HEK293 (cell line): ENCODE measurements at regions not wholly inside any gene's neighbourhood (a gene's known extent, or its start where the extent isn't known, plus 50 kb on each side); places are given as distances from the start of the nearest gene placed in this dataset.

Source experiments
- CTCF ChIA-PET: fragments of 350-600 bp; formaldehyde crosslinking; extraction: SDS; loops from one replicate; lab custom pipeline; 2021; ENCODE audit warnings: antibody characterized with exemption; lab: Yijun Ruan, JAX
- POLR2A ChIA-PET: fragments of 300-600 bp; formaldehyde crosslinking; extraction: SDS; loops from one replicate; lab custom pipeline; 2020; ENCODE audit warnings: antibody characterized with exemption, inconsistent platforms; lab: Yijun Ruan, JAX
- H3K27ac ChIP-seq: fragments of 200-500 bp; sonication (Bioruptor generic); 2 replicates; pipeline ENCODE4 v1.5.1; 2014; ENCODE audit warnings: low read depth, low read length, control low read depth, inconsistent platforms; ENCODE audit errors: extremely low read depth
- H3K36me3 ChIP-seq, 2 experiments: fragments of 200-500 bp in 1 of 2; sonication (Bioruptor generic) in 1 of 2; 1 replicate in 1 of 2; 2 replicates in 1 of 2; pipeline ENCODE4 v1.5.1; 2014 to 2017; ENCODE audit warnings: inconsistent platforms in 2 of 2, low read length in 2 of 2; ENCODE audit not compliant: control insufficient read depth in 2 of 2, insufficient read depth in 1 of 2
- H3K4me1 ChIP-seq: fragments of 200-500 bp; sonication (Bioruptor generic); 2 replicates; pipeline ENCODE4 v1.5.1; 2014; ENCODE audit warnings: mild to moderate bottlenecking, low read length, inconsistent platforms; ENCODE audit not compliant: control insufficient read depth, insufficient read depth
- H3K4me3 ChIP-seq: 2 replicates; pipeline ENCODE4 v1.5.1; 2011; ENCODE audit warnings: low read depth, mild to moderate bottlenecking, control low read depth, low read length, moderate library complexity
- H3K9me3 ChIP-seq: fragments of 200-500 bp; sonication (Bioruptor generic); 2 replicates; pipeline ENCODE4 v1.5.1; 2014; ENCODE audit warnings: low read depth, low read length, inconsistent platforms; ENCODE audit not compliant: control insufficient read depth, insufficient read depth
- GLI4 ChIP-seq: fragments of 450-650 bp; formaldehyde crosslinking; IDR thresholded peaks from 2 replicates; pipeline ENCODE4 v1.5.1; 2016; ENCODE audit warnings: missing biosample characterization, missing genetic modification characterization
- GLIS1 ChIP-seq: fragments of 450-650 bp; formaldehyde crosslinking; IDR thresholded peaks from 2 replicates; pipeline ENCODE4 v1.5.1; 2016; ENCODE audit warnings: missing biosample characterization, missing genetic modification characterization
- HOXA7 ChIP-seq: sonication (generic); formaldehyde crosslinking; IDR thresholded peaks from 2 replicates; pipeline ENCODE4 v1.8.1; 2022; ENCODE audit warnings: missing genetic modification reagents, borderline replicate concordance
- OSR2 ChIP-seq: fragments of 450-650 bp; formaldehyde crosslinking; IDR thresholded peaks from 2 replicates; pipeline ENCODE4 v1.5.1; 2016; ENCODE audit warnings: missing biosample characterization, missing genetic modification characterization
- RBAK ChIP-seq: fragments of 450-650 bp; formaldehyde crosslinking; IDR thresholded peaks from 2 replicates; pipeline ENCODE4 v1.5.1; 2016; ENCODE audit warnings: missing biosample characterization, missing genetic modification characterization
- REPIN1 ChIP-seq: fragments of 450-650 bp; formaldehyde crosslinking; IDR thresholded peaks from 2 replicates; pipeline ENCODE4 v1.5.1; 2017; ENCODE audit warnings: missing biosample characterization, missing genetic modification characterization, low read depth
- SETDB1 ChIP-seq: IDR thresholded peaks from one replicate; pipeline ENCODE4 v1.6.1; 2017; ENCODE audit warnings: mild to moderate bottlenecking, low read length, moderate library complexity, mixed read lengths; ENCODE audit not compliant: insufficient read length
- SP7 ChIP-seq: fragments of 450-650 bp; formaldehyde crosslinking; IDR thresholded peaks from 2 replicates; pipeline ENCODE4 v1.5.1; 2016; ENCODE audit warnings: missing biosample characterization, missing genetic modification characterization
- ZBTB7A ChIP-seq: fragments of 450-650 bp; formaldehyde crosslinking; IDR thresholded peaks from 2 replicates; pipeline ENCODE4 v1.5.1; 2016; ENCODE audit warnings: low read depth, missing biosample characterization, missing genetic modification characterization
- ZFHX2 ChIP-seq: fragments of 450-650 bp; formaldehyde crosslinking; conservative IDR thresholded peaks from 2 replicates; pipeline ENCODE4 v1.5.1; 2016; ENCODE audit warnings: missing biosample characterization, missing genetic modification characterization
- ZFP41 ChIP-seq: fragments of 450-650 bp; formaldehyde crosslinking; IDR thresholded peaks from 2 replicates; pipeline ENCODE4 v1.5.1; 2016; ENCODE audit warnings: missing biosample characterization, missing genetic modification characterization, borderline replicate concordance
- ZNF140 ChIP-seq: fragments of 450-650 bp; formaldehyde crosslinking; IDR thresholded peaks from 2 replicates; pipeline ENCODE4 v1.5.1; 2016; ENCODE audit warnings: missing biosample characterization, missing genetic modification characterization
- ZNF157 ChIP-seq: fragments of 450-650 bp; formaldehyde crosslinking; IDR thresholded peaks from 2 replicates; pipeline ENCODE4 v1.5.1; 2016; ENCODE audit warnings: missing biosample characterization, missing genetic modification characterization
- ZNF24 ChIP-seq: fragments of 450-650 bp; formaldehyde crosslinking; IDR thresholded peaks from 2 replicates; pipeline ENCODE4 v1.5.1; 2016; ENCODE audit warnings: missing biosample characterization, missing genetic modification characterization
- ZNF335 ChIP-seq: fragments of 450-650 bp; formaldehyde crosslinking; conservative IDR thresholded peaks from 2 replicates; pipeline ENCODE4 v1.5.1; 2016; ENCODE audit warnings: missing biosample characterization, missing genetic modification characterization
- ZNF366 ChIP-seq: fragments of 450-650 bp; formaldehyde crosslinking; conservative IDR thresholded peaks from 2 replicates; pipeline ENCODE4 v1.5.1; 2016; ENCODE audit warnings: missing biosample characterization, missing genetic modification characterization
- ZNF37A ChIP-seq: fragments of 450-650 bp; IDR thresholded peaks from 2 replicates; pipeline ENCODE4 v1.5.1; 2018; ENCODE audit warnings: missing biosample characterization, missing genetic modification characterization
- ZNF391 ChIP-seq: fragments of 450-650 bp; formaldehyde crosslinking; IDR thresholded peaks from 2 replicates; pipeline ENCODE4 v1.5.1; 2016; ENCODE audit warnings: low read depth, missing biosample characterization, missing genetic modification characterization, borderline replicate concordance
- ZNF404 ChIP-seq: fragments of 450-650 bp; formaldehyde crosslinking; IDR thresholded peaks from 2 replicates; pipeline ENCODE4 v1.5.1; 2017; ENCODE audit warnings: missing biosample characterization, missing genetic modification characterization
- ZNF501 ChIP-seq: fragments of 450-650 bp; formaldehyde crosslinking; IDR thresholded peaks from 2 replicates; pipeline ENCODE4 v1.5.1; 2016; ENCODE audit warnings: missing biosample characterization, missing genetic modification characterization
- ZNF555 ChIP-seq: fragments of 450-650 bp; formaldehyde crosslinking; conservative IDR thresholded peaks from 2 replicates; pipeline ENCODE4 v1.5.1; 2017; ENCODE audit warnings: missing biosample characterization, mild to moderate bottlenecking, missing genetic modification characterization, inconsistent platforms
- ZNF560 ChIP-seq: fragments of 450-650 bp; formaldehyde crosslinking; IDR thresholded peaks from 2 replicates; pipeline ENCODE4 v1.5.1; 2017; ENCODE audit warnings: missing biosample characterization, missing genetic modification characterization, borderline replicate concordance
- ZNF610 ChIP-seq: fragments of 450-650 bp; formaldehyde crosslinking; IDR thresholded peaks from 2 replicates; pipeline ENCODE4 v1.5.1; 2016; ENCODE audit warnings: missing biosample characterization, missing genetic modification characterization, borderline replicate concordance
- ZNF626 ChIP-seq: fragments of 450-650 bp; sonication (Bioruptor Pico); formaldehyde crosslinking; IDR thresholded peaks from 2 replicates; pipeline ENCODE4 v1.5.1; 2018; ENCODE audit warnings: missing biosample characterization, missing genetic modification characterization, inconsistent platforms
- ZNF658 ChIP-seq: fragments of 450-650 bp; formaldehyde crosslinking; IDR thresholded peaks from 2 replicates; pipeline ENCODE4; 2016; ENCODE audit warnings: missing biosample characterization, missing genetic modification characterization
- ZNF707 ChIP-seq: fragments of 450-650 bp; formaldehyde crosslinking; IDR thresholded peaks from 2 replicates; pipeline ENCODE4 v1.5.1; 2016; ENCODE audit warnings: missing biosample characterization, missing genetic modification characterization
- ZNF785 ChIP-seq: fragments of 450-650 bp; formaldehyde crosslinking; IDR thresholded peaks from 2 replicates; pipeline ENCODE4 v1.5.1; 2016; ENCODE audit warnings: missing biosample characterization, missing genetic modification characterization
- ZNF792 ChIP-seq: fragments of 450-650 bp; formaldehyde crosslinking; IDR thresholded peaks from 2 replicates; pipeline ENCODE4 v1.5.1; 2016; ENCODE audit warnings: missing biosample characterization, missing genetic modification characterization
- TF ChIP-seq, protein P1 (sequence below): IDR thresholded peaks from 2 replicates; pipeline ENCODE4 v1.6.1; 2011; ENCODE audit warnings: mild to moderate bottlenecking, low read depth, low read length, borderline replicate concordance
- TF ChIP-seq, protein P2 (sequence below): fragments of 450-650 bp; formaldehyde crosslinking; IDR thresholded peaks from 2 replicates; pipeline ENCODE4 v1.5.1; 2016; ENCODE audit warnings: missing biosample characterization, missing genetic modification characterization
- TF ChIP-seq, protein P3 (sequence below): fragments of 450-650 bp; formaldehyde crosslinking; IDR thresholded peaks from 2 replicates; pipeline ENCODE4 v1.5.1; 2016; ENCODE audit warnings: missing biosample characterization, missing genetic modification characterization
- TF ChIP-seq, protein P4 (sequence below): fragments of 450-650 bp; formaldehyde crosslinking; IDR thresholded peaks from 2 replicates; pipeline ENCODE4 v1.5.1; 2016; ENCODE audit warnings: missing biosample characterization, missing genetic modification characterization
- TF ChIP-seq, protein P5 (sequence below): fragments of 450-650 bp; formaldehyde crosslinking; IDR thresholded peaks from 2 replicates; pipeline ENCODE4 v1.5.1; 2017; ENCODE audit warnings: missing biosample characterization, missing genetic modification characterization

DNA sequence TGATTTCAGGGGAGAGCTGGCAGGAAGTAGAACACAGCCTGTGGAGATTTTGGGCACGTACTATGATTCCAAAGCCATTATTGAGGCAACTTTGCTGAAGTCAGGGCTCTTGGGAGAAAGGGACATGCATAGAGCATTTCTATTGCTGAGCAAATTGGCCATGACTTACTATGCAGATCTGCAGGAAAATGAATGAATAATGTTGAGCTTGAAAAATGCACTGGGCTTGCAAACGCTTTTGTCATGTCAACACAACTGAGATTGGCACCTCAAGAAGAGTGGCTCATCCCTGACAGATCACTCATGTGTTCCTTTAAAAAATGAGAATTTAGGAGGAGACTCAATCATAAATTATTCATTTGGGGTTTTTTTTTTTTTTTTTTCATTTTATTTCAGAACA, 230.5 kb downstream of the MBD2 start:
- Histone ChIP-seq H3K4me3 (no peak overlapping the region), H3K9me3 (no peaks in the 10 kb centered on the region), H3K36me3 (no peaks in the 10 kb centered on the region), H3K4me1 (no peaks in the 10 kb centered on the region), H3K27ac (no peak overlapping the region)
- CTCF ChIA-PET = no interaction called here
- TF ChIP-seq ZNF391 (no peak), GLIS1 (tag by site-specific recombination) (no peak), ZNF404 (tag by site-specific recombination) (no peak), ZNF501 (tag by site-specific recombination) (no peak), ZNF707 (no peak), RBAK (tag by site-specific recombination) (no peak), SP7 (tag by site-specific recombination) (no peak), REPIN1 (no peak), SETDB1 (no peak), ZNF37A (no peak), ZNF157 (no peak), ZFP41 (tag by site-specific recombination) (no peak), ZNF24 (tag by site-specific recombination) (no peak), ZBTB7A (no peak)
- TF ChIP-seq, protein P1, sequence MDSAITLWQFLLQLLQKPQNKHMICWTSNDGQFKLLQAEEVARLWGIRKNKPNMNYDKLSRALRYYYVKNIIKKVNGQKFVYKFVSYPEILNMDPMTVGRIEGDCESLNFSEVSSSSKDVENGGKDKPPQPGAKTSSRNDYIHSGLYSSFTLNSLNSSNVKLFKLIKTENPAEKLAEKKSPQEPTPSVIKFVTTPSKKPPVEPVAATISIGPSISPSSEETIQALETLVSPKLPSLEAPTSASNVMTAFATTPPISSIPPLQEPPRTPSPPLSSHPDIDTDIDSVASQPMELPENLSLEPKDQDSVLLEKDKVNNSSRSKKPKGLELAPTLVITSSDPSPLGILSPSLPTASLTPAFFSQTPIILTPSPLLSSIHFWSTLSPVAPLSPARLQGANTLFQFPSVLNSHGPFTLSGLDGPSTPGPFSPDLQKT = no peak
- TF ChIP-seq, protein P2, sequence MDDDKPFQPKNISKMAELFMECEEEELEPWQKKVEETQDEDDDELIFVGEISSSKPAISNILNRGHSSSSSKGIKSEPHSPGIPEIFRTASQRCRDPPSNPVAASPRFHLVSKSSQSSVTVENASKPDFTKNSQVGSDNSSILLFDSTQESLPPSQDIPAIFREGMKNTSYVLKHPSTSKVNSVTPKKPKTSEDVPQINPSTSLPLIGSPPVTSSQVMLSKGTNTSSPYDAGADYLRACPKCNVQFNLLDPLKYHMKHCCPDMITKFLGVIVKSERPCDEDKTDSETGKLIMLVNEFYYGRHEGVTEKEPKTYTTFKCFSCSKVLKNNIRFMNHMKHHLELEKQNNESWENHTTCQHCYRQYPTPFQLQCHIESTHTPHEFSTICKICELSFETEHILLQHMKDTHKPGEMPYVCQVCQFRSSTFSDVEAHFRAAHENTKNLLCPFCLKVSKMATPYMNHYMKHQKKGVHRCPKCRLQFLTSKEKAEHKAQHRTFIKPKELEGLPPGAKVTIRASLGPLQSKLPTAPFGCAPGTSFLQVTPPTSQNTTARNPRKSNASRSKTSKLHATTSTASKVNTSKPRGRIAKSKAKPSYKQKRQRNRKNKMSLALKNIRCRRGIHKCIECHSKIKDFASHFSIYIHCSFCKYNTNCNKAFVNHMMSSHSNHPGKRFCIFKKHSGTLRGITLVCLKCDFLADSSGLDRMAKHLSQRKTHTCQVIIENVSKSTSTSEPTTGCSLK = no peak
- TF ChIP-seq, protein P3, sequence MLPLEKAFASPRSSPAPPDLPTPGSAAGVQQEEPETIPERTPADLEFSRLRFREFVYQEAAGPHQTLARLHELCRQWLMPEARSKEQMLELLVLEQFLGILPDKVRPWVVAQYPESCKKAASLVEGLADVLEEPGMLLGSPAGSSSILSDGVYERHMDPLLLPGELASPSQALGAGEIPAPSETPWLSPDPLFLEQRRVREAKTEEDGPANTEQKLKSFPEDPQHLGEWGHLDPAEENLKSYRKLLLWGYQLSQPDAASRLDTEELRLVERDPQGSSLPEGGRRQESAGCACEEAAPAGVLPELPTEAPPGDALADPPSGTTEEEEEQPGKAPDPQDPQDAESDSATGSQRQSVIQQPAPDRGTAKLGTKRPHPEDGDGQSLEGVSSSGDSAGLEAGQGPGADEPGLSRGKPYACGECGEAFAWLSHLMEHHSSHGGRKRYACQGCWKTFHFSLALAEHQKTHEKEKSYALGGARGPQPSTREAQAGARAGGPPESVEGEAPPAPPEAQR (tag by site-specific recombination) = no peak
- TF ChIP-seq, protein P4, sequence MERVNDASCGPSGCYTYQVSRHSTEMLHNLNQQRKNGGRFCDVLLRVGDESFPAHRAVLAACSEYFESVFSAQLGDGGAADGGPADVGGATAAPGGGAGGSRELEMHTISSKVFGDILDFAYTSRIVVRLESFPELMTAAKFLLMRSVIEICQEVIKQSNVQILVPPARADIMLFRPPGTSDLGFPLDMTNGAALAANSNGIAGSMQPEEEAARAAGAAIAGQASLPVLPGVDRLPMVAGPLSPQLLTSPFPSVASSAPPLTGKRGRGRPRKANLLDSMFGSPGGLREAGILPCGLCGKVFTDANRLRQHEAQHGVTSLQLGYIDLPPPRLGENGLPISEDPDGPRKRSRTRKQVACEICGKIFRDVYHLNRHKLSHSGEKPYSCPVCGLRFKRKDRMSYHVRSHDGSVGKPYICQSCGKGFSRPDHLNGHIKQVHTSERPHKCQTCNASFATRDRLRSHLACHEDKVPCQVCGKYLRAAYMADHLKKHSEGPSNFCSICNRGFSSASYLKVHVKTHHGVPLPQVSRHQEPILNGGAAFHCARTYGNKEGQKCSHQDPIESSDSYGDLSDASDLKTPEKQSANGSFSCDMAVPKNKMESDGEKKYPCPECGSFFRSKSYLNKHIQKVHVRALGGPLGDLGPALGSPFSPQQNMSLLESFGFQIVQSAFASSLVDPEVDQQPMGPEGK (tag by site-specific recombination) = no peak
- TF ChIP-seq, protein P5, sequence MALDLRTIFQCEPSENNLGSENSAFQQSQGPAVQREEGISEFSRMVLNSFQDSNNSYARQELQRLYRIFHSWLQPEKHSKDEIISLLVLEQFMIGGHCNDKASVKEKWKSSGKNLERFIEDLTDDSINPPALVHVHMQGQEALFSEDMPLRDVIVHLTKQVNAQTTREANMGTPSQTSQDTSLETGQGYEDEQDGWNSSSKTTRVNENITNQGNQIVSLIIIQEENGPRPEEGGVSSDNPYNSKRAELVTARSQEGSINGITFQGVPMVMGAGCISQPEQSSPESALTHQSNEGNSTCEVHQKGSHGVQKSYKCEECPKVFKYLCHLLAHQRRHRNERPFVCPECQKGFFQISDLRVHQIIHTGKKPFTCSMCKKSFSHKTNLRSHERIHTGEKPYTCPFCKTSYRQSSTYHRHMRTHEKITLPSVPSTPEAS (tag by site-specific recombination) = no peak
- TF ChIP-seq, all 188 proteins: peak for 0
- POLR2A ChIA-PET = no interaction called here

DNA sequence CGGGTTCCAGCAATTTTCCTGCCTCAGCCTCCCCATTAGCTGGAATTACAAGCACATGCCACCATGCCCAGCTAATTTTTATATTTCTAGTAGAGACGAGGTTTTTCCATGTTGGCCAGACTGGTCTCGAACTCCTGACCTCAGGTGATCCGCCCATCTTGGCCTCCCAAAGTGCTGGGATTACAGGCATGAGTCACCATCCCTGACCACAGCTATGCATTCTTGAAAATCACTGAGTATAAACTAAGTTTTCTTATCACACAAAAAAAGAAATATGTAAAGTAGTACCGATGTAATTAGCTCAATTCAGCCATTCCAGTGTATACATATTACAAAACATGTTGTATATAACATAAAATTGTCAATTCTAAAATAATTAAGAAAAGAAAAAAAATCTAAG, 232.7 kb downstream of the MBD2 start:
- no peaks in the 10 kb centered on the region for H3K9me3 ChIP-seq
- H3K4me1 ChIP-seq = no peaks in the 10 kb centered on the region
- no peaks in the 10 kb centered on the region for H3K36me3 ChIP-seq
- TF ChIP-seq GLI4 (tag by site-specific recombination) (no peak), HOXA7 (CRISPR knock-in tag) (no peak), ZFHX2 (tag by site-specific recombination) (no peak), ZNF140 (tag by site-specific recombination) (no peak), ZNF626 (tag by site-specific recombination) (no peak), ZNF555 (tag by site-specific recombination) (no peak), ZNF335 (no peak), ZNF560 (tag by site-specific recombination) (no peak), OSR2 (no peak), ZNF785 (tag by site-specific recombination) (no peak), ZNF658 (tag by site-specific recombination) (no peak), ZNF610 (tag by site-specific recombination) (no peak), ZNF366 (tag by site-specific recombination) (no peak), ZNF792 (tag by site-specific recombination) (no peak)
- CTCF ChIA-PET = interaction anchor here (0.9 kb wide), 1 partner anchor 128 kb away, joined by 3 read pairs; no protein-coding TSS in a partner anchor
- POLR2A ChIA-PET = no interaction called here
- H3K4me3 ChIP-seq = no peak overlapping the region
- H3K27ac ChIP-seq = no peak overlapping the region
